ENCODE measurements at regions not wholly inside any gene's neighbourhood (a gene's known extent, or its start where the extent isn't known, plus 50 kb on each side); places are given as distances from the start of the nearest gene placed in this dataset.

DNA sequence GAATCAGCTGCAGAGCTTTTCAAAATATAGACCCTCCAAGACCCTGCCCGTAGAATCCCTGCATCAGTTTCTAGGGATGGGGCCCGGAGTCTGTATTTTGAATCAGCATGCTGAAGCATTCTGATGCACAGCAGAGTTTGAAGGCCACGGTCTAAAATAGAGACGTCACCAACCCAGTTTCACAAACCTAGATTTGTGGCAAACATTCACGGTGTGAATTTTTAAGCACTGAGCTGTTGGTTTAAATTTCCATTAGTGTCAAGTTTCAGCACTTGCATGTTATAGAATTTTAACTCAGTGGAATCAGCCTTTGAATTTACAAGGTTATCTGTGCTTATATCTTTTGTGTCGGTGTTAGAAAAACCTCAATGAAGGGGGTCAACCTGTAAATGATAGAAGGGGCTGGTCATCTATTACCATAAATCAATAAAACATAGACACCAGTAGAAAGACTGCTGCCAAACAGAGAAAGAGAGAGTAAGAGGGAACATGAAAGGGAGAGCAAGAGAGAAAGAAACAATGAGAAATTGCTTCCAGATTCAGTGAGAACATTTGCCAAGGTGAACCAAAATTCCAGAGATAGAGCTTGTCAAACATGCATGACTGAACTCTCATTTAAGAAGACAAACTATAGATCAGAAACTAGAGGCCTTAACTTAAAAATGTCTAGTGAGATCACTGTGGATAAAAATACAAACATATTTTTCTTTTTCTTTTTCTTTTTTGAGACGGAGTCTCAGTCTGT lies 414.9 kb downstream of the ZSWIM6 start:
- FAIRE-seq: no peak

- FAIRE-seq: no peak
Observed at GRCh38 chr5:61748121-61748520, 416.1 kb downstream of the ZSWIM6 start.

DNA sequence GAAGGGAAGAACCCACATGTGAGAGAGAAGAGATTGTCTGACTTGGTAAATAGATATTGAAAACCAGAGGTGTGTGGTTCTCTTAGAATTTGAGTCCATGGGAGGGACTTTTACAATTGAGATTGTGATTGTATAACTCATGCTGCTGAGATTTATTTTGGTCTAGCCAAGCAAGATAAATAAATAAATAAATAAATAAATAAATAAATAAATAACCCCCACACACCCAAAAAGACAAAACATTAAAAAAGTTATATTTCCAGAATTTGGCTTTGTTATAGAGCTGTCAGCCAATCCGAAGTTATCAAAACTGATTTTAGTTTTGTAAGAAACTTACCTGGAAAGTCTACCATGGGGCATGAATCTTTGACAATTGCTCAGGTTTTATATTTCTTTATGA lies 416.6 kb downstream of the ZSWIM6 start:
- FAIRE-seq: no peak

GRCh38 chr5:61752588-61752987 lies 420.5 kb downstream of the ZSWIM6 start:
- FAIRE-seq: no peak

DNA sequence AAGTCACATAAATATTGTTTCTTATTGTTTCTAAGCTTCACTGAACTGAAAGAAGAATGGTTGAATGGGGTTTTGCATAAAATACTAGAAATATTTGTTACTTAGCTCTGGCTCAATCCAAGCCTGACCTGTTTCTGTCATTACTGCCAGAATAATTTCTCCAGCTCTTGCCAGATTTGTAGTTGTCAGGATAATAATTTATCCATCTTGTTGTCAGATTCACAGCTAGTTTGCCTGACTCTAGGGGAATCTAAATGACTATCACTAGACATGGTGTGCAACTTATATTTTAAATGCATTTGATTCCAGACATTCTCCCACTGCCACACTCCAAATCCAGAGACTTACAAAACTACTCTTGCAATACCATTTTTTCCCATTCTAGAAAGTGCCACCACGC lies 422.7 kb downstream of the ZSWIM6 start:
- FAIRE-seq: no peak

DNA sequence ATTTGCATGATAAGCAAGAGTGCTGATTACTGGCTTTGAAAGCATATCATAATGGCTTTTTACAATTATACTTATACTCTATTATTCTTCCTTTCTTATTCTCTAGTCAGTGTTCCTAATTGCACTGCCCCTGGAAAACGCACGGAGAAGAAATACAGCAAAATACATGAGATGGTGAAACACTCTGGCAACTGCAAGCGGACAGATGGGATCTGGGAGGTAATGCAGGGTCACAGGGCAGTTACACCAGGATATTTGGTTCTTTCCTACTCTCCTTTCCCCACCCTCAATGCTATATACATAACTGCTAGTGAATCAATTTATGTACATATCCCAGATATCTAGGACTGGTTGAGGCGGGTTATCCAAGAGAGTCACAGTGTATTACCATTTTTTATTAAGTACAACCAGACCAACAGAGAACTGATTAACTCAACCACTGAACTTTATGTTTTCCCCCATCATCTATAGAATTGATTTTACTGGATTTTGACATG lies 423.7 kb downstream of the ZSWIM6 start:
- no peak for FAIRE-seq

DNA sequence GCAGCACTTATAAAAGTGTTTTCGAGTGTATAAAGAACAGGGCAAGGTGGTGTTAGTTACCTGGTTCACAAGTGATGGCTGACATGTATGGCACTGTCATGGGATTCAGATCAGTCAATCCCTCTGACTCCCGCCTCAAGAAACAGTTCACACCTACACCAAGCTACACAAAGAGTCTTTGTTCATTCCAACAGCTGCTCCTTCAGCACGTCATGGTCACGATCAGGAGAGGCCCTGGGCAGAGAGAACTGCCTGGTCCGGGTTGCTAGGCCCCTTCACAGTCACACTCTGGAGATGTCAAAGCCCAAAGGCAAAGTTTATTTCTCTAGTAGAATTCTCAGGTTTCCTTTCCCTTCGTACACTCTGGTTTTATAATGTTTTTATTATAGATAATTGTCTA lies 426.7 kb downstream of the ZSWIM6 start:
- FAIRE-seq: no peak

DNA sequence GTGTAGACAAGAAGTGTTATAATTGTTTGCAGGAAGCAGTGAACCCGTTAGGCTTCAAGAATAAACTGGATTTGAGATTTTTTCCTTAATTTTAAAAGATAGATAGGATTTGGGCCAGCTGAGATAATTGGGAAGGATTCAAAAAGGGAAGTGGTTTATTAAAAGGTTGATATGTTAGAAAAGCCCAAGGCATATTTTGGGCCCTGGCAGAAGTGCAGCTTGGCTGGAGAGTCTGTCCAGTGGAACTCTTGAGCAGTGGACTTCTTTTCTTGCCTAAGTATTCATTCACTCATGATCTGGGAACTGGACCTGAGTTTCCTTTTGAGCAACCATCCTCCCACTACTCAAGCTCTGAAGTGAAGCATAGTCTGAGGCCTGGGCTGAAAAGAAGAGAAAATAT lies 433.4 kb downstream of the ZSWIM6 start:
- no peak for FAIRE-seq

DNA sequence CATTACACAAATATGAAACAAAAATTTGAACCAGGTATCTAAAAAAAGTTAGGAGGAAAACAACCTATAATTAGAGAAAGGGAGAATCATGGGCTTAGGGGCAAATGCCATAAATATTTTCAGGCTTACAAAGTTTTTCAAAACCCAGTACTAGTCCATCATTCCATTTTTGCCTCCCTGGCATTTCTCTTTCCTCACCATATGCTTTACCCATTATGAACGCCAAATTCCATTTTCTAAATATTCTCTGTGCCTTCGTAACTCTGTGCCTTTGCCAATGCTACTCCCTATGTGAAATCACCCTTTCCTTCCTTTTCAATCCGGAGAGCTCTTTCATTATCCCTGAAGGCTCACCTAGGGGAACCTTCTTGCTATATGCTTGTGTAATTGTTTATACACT lies 434.1 kb downstream of the ZSWIM6 start:
- no peak for FAIRE-seq

GRCh38 chr5:61767231-61768080 lies 435.4 kb downstream of the ZSWIM6 start:
- no peak for FAIRE-seq

- FAIRE-seq: no peak
Observed at GRCh38 chr5:61768692-61769281, 436.7 kb downstream of the ZSWIM6 start.

GRCh38 chr5:61771062-61771461 lies 439.0 kb downstream of the ZSWIM6 start:
- no peak for FAIRE-seq

DNA sequence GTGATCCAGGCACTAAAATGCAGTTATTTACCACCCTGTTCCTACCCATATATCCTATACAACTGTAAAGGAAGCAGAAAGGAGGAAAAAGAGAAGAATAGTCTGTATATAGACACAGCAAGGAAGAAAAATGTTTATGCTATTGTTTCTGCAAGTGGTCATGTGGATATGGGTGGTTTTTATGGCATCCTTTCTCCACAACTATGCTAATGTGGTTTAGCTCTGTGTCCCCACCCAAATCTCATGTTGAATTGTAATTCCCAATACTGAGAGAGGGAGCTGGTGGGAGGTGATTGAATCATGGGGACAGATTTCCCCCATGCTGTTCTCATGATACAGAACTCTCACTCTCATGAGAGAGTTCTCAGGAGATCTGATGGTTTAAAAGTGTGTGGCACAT lies 439.8 kb downstream of the ZSWIM6 start:
- FAIRE-seq: no peak

- no peak for FAIRE-seq
Observed at GRCh38 chr5:61775901-61776300, 443.8 kb downstream of the ZSWIM6 start.

DNA sequence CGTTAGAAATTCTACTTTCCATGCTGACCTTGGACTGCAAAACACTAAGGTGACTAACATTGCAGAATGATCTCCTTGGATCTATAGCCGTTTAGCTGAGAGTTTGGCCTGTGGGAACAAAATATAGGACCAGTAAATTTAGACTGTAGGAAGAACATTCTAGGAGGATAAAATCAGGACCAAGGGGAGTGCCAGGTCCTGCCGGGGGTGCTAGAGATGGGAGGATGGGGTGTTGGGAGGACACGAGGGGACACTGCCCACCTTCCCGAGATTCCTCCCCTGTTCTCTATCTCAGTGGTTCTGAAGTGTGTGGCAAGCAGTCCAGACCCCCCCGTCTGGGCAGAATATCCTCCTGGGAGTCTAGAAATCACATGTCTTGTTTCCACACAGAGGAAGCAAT lies 445.2 kb downstream of the ZSWIM6 start:
- no peak for FAIRE-seq

- no peak for FAIRE-seq
Observed at GRCh38 chr5:61779743-61780142, 447.7 kb downstream of the ZSWIM6 start.

DNA sequence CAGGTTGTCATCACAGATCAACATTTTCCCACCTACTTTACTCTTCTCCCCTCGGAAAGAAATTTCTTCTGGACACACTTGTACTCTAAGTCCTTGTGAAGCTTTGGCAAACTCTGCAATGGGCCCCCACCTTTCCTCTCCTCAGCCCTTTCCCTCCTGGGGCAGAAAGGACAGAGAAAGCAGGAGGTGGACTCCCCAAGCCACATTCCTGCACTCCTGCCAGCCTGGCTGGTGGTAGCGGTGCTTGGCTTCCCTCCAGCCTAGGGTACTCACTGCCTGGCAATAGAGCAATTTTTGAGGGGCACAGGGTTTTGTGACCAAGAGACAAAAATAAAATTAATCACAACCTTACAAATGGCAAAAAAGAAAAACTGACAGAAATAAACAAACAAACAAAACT lies 451.4 kb downstream of the ZSWIM6 start:
- no peak for FAIRE-seq

DNA sequence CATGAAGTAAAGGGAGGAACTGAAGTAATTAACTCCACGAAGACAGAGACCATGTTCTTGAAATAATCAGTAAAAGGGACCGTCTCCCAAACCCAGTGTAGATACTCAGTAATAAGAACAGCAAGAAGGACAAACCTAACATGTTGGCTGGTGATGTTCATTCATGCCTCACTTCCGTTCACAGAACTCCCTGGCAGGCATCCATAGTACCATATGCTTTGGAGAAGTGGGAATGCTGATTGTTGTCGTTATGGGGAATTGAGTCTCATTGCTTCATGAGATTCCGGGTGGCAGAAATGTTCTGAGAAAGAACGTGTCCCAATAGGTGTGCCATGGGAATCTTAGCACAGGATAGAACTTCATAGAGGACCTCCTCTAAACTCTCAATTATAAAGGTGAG lies 452.3 kb downstream of the ZSWIM6 start:
- no peak for FAIRE-seq

DNA sequence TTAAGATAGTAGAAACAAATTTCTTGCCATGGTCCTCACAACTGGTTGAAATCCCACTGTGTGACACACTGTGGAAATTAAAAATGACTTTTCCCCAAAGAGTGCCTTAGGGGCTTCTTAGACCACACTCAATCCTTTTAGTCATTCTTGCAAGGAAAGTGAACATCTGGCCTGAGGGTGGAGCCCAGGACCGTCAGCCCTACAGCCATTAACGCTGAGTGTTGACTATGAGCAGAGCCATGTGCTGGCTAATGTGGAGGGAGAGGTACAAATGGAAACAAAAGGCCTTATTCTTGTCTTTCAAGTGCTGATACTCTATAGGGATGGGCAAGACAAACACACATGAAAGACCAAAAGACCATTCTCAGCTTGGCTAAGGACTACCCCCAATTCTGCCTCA lies 456.5 kb downstream of the ZSWIM6 start:
- no peak for FAIRE-seq

- FAIRE-seq: no peak
Observed at GRCh38 chr5:61790007-61790406, 457.9 kb downstream of the ZSWIM6 start.

DNA sequence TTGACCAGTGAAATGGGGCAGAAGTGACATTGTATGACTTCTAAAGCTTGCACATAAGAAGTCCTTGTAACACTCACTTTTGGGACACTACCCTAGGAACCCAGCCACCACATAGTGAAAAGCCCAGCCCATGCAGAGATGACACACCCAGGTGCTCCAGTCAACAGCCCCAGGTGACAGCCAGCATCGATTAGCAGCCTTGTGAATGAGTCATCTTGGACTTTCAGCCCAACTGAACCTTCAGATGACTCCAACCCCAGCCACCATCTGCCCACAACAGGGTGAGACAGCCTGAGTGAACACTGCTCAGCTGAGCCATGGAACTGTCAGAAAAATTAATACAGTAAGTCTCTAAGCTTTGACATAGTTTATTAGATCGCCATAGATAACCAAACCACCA lies 458.6 kb downstream of the ZSWIM6 start:
- no peak for FAIRE-seq

- no peak for FAIRE-seq
Observed at GRCh38 chr5:61796773-61797172, 464.7 kb downstream of the ZSWIM6 start.

DNA sequence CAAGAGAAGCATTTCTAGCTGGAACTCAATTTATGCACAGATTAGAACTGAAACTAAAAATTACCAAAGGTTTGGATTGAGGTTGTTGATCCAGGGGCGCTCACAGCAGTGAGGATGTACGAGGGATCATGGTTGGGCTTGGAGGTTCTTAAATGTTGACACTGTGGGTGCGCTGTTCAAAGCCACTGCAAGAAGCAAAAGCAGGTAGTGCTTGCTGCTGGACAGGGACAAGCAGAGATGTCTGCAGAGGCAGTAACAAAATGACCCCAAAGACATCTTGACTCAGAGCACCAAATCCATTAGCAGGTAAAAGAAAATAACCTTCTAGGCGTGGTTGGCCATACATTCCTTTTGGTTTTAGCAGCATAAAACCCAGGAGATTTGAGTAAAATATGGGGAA lies 468.4 kb downstream of the ZSWIM6 start:
- no peak for FAIRE-seq

DNA sequence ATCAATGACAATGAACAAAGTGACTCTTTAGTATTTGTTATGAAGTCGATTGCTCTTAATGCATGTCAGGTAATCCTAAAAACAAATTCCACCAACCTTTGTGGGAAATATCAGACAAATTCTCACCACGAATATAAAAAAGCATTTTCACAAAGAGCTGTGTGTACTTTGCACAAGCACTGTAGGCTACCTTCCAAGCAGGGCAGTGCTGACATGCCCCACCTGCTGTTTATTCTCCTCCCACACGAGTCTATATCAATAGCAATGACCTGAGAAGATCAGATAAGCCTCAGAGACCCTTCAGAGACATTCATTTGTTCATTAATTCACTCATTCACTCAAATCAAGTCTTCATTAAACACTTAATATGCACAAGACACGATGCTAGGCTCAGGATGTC lies 469.1 kb downstream of the ZSWIM6 start:
- FAIRE-seq: no peak

Data from islet of Langerhans (tissue), 1 donor.